ENCODE measurements at regions not wholly inside any gene's neighbourhood (a gene's known extent, or its start where the extent isn't known, plus 50 kb on each side); places are given as distances from the start of the nearest gene placed in this dataset.

DNA sequence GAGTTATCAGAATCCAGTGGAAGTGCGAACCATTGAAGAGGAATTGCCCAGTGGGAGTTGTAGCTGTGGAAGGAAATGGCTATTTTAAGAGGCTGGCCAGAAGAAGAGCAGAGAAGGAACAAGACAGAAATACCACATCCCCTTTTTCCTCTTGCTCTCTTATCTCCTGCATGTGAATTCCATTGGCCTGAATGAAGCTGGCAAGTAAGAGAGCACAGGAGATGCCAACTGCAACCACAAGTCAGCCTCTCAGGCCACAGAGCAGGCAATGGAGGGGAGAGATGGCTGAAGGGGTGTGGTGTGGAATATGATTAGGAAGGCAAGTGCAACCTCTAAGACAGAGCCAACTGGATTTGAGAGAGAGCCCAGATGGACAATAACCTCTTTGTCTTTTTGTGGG lies 362.7 kb upstream of the IMPG1 start:
- intact Hi-C loops (cut with DNase I) = no loop called here
- ATAC-seq = no peak

DNA sequence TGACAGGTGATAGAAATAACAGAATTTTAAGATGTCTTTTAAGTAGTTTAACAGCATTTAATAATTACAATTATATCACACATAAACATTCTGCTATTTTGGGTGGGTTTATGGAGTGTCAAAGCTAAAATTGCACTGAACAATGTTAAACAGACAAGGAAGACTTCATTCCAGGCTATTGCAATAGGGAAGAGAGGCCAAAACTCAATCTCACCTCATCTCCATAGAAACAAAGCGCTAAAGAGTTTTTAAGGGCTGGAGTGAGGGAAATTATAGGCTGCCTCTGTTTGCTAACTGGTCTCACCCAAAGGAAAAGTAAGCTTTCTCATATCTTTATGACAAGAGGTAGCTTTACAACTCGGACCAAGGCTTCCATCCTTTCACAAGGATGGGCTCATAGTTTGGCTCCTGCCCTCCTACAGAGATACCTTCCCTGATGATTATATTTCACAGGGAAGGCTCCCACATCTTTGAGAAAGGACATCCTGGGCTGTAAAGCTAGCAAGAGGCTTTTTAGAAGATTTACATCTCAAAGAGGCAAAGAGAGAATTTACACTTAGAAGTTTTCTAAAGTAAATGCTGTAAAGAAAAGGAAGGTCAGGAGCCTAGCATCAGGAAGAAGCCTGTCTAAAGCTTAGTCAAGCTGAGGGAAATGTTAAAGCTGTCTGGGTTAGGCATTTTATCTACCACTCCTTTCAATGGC lies 350.2 kb upstream of the IMPG1 start:
- no peak for ATAC-seq
- DNase-seq (ENCODE audit: low spot score) = no peak
- intact Hi-C loops (cut with DNase I) = no loop called here

More for the DNA sequence above, 362.7 kb upstream of the IMPG1 start:
- DNase-seq (ENCODE audit: low spot score) = no peak

DNA sequence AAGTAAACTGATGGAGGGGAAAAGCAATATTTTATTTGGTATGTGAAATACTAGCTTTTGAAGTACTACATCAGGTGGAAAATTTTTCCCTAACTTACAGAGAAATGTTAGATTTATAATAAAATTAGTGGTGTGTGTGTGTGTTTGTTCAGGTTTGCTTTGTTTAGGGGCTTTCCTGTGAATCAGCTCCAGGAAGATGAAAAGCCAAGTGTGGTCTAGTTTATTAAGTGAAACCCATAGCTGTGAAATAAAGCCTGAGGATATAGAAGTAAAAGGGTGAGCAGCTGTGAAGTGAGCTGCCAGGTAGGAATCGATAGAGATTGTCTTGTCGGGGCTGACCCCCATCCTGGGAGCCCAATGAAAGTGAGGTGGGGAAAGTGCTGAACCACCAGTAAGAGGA lies 347.6 kb upstream of the IMPG1 start:
- no peak for ATAC-seq
- intact Hi-C loops (cut with DNase I) = no loop called here

DNA sequence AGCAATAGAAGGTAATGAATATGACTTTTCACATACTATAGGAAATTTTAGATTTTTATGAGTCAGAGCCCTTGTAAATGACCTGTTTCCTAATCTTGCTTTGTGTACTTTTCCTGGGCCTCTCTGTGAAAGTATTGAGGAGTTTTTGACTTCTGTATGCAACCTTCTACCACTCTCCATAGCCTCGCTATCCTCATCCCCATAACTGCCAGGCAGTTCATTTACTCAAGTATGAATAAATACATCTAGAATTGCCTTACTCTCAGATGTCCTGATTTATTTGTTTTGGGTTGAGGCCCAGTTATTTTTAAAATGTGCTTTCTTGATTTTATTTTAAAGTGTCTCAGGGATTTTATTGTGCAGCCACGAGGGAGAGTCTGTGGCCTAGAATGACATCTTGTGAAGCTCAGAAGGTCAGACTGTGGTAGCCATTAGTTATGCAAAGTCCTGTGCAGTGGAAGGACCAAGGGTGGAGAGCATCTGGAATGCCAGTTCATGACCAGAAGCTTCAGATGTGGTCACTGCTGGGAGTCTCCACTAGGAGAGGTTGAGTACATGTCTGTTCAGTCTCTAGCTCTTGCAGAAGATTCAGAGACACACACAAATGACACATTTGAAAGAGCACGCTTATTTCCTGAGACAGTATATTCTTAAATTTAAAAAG lies 346.2 kb upstream of the IMPG1 start:
- ATAC-seq (no peak), DNase-seq (ENCODE audit: low spot score) (no peak)
- intact Hi-C loops (cut with DNase I) = no loop called here

More for the DNA sequence above, 347.6 kb upstream of the IMPG1 start:
- DNase-seq (ENCODE audit: low spot score) = no peak

DNA sequence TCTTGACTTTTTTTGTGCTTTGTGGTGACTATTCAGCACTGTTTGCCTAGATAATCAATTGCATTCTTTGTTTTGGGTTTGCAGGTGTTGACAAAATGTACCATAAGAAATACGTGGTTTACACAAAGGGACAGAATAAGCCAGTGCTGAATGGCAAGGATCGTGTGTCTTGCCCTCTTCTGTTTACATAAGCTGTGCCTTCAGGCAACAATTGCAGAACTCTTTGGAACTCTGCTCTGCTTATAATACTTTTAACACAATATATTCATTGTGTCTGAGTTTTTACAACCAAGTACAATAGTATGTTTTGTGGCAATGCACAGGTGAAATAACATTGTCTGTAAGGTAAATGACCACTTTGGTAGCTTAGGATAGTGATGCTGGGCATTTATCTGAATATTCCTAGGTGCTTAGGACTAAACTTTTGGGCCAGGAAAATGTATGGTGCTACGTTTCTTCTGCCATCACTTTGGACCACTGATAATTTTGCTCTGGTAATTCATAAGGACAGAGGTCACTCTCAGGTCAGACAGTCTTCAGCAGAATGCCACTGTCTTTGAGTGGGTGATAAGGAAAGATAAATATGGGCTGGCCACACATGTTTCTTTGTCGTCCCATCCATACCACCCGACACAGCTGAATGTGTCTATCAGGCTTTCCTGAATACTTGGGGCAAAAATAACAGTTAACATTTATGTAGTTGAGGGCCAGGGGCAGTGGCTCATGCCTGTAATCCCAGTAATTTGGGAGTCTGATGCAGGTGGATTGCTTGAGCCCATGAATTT lies 344.6 kb upstream of the IMPG1 start:
- ATAC-seq (no peak), DNase-seq (ENCODE audit: low spot score) (no peak)
- intact Hi-C loops (cut with DNase I) = no loop called here

DNA sequence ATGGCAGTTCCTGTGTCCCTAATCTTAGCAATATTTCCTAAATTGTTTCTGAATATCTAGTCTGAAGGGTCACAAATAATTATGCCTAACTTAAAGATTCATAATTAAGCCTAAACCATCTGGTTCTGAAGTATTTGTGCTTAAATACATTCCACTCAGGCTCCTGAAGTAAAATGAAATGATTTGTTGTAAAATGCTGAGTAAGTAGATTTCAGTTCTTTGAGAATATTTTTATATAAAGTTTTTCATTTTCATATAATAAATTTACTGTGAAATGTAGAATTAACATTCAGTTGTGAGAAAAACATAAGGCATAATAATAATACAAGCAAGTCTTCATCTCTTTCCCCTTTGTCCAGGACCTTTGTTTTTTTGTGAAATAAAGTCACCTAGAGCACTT lies 330.6 kb upstream of the IMPG1 start:
- ATAC-seq (no peak), DNase-seq (ENCODE audit: low spot score) (no peak)
- intact Hi-C loops (cut with DNase I) = no loop called here

DNA sequence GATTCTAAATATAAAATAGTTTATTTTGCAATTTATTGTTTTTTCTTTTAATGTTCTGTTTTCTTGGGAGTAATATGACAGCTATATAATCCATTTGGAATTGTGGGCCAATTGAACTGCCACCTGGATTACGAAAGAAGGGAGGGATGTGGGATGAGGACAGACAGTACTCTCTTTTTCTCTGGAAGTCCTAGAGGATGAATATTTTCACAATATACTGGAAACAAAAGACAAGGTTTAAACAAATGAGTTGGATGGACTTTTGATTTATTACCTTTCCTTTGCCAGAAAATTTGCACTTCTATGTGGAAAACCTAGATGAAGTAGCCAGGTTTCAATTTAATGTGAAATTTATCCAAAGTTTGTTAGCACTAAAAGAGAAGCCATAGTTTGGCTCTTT lies 325.5 kb upstream of the IMPG1 start:
- intact Hi-C loops (cut with DNase I) = no loop called here
- DNase-seq (ENCODE audit: low spot score) = no peak
- no peak for ATAC-seq

DNA sequence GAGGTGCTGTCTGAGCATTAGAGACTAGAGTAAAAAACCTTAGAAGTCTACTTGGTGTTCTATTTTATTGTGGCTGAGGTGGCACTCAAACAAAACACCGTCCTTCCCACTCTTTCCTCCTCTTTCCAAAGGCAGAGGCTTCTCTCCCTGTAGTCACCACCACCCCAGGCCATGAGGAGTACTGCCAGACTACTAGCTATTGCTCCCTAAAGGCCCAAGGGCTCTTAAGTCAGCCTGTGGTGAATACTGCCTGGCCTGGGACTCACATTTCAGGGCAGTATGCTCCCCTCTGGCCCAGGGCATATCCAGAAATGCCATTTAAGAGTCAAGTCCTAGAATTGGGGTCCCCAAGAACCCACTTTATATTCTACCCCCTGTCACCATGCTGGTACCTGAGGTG lies 309.7 kb upstream of the IMPG1 start:
- no peak for ATAC-seq

DNA sequence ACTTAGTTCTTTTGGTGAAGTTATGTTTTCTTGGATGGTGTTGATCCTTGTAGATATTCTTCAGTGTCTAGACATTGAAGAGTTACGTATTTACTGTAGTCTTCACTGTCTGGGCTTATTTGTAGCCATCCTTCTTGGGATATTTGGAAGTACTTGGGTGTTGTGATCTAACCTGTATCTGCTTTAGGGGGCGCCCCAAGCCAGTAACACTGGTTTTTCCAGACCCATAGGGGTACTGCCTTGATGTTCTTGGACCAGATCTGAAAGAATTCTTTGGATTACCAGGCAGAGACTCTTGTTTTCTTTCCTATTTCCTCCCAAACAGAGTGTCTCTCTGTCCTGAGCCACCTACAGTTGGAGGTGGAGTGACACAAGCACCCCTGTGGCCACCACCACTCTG lies 309.1 kb upstream of the IMPG1 start:
- ATAC-seq (no peak), DNase-seq (ENCODE audit: low spot score) (no peak)
- intact Hi-C loops (cut with DNase I) = no loop called here

More for the DNA sequence above, 309.7 kb upstream of the IMPG1 start:
- DNase-seq (ENCODE audit: low spot score) = no peak
- intact Hi-C loops (cut with DNase I) = no loop called here

DNA sequence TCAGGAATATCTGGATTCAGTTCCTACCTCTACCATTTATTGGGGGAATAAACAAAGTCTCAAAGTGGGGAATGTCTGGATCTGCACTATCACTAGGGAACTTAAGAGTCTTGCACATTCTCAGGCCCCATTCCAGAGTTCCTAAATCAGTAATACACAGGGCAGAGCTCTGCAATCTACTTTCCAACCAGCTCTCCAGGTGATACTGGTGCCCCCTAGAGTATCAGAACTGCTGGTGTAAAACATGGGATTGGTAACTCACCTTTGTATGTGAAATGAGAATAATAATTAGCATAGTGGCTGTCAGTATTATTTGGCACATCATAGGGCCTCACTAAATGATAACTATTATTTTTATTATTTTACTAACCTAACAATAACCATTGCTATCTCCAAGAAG lies 278.8 kb upstream of the IMPG1 start:
- ATAC-seq (no peak), DNase-seq (ENCODE audit: low spot score) (no peak)
- intact Hi-C loops (cut with DNase I) = no loop called here

DNA sequence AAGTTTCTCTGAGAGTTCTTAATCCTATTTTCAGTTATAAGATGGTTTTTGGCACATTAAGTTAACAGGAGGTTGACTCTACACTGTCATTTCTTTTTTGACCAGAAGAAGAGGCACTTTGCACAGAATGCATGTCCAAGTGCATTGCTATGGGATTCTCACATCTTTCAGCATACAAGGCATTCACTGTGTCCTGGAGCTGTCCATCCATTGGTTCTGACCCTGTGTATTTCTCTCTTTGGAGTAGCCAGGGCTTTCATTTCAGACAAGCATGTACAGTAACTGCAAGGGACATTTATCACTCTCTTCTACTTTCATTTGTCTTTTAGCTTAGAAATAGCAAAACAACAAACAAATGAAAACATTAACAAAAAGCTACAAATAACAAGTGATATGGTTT lies 275.1 kb upstream of the IMPG1 start:
- intact Hi-C loops (cut with DNase I) = no loop called here
- ATAC-seq (no peak), DNase-seq (ENCODE audit: low spot score) (no peak)

DNA sequence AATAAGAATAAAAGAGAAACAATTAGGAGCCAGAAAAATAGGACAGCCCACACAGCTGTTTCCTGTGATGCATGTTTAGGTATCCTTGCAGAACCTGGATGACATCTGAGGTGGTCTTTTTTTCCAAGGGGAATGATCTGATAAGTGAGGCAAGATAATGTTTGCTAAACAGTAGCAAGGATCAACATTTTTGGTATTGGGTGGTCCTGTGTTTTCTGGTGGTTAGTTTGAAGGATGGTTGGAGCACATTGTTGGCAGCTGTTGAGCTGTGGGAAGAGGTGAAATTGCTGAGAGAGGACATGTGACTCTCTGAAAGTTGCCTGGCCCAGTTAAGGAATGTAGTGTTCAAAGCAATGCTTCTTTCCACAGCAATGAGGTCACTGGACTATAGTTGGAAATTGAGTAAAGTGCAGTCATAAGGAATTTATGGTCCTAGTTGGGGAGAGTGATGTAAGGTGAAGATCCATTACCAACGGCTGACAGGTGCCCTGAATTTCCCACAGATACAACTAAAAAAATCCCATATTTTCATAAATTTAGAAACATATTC lies 270.2 kb upstream of the IMPG1 start:
- ATAC-seq (peak; percentile 57), DNase-seq (ENCODE audit: low spot score) (no peak)
- intact Hi-C loops (cut with DNase I) = no loop called here

DNA sequence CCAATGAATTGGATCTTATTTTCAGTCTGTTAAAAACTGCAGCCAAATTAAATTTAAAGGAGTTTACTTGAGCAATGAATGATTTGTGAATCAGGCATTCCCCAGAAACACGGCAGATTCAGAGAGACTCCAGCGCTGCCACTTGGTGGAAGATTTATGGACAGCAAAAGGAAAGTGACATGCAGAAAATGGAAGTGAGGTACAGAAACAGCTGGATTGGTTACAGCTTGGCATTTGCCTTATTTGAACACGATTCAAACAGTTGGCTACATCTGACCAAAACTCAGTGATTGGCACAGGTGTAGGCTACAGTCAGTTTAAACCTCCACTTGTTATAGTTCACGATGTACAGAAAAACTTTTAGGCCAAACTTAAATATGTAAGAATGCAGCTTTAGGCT lies 257.6 kb upstream of the IMPG1 start:
- no peak for DNase-seq (ENCODE audit: low spot score)
- intact Hi-C loops (cut with DNase I) = no loop called here
- ATAC-seq = no peak

DNA sequence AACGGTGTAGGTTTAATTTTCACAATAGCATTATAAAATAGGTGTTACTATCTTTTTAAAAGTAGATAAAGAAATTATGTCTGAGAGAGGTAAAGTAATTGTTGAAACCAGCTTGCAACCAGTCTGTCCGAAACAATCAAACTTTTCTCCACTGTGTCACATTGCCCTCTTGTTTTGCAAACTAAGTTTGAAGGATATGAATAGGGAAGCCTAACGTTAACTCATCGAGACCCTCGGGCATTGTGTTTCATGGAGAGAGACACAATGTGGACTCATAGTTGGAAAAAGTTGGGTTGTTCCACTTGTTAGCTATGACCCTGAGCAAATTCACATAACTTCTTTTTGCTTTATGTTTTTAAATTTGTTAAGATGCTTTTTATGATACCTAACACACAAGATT lies 254.4 kb upstream of the IMPG1 start:
- ATAC-seq = no peak
- no peak for DNase-seq (ENCODE audit: low spot score)
- intact Hi-C loops (cut with DNase I) = no loop called here

All from sciatic nerve (tissue), 2 donors.